AG04450 (cell line): ENCODE measurements at regions not wholly inside any gene's neighbourhood (a gene's known extent, or its start where the extent isn't known, plus 50 kb on each side); places are given as distances from the start of the nearest gene placed in this dataset.

Experiments used
- CTCF ChIA-PET: fragments of 300-600, 350-600 bp; formaldehyde crosslinking; extraction: SDS; loops from one replicate; lab custom pipeline; 2022; ENCODE audit warnings: antibody characterized with exemption, inconsistent platforms; lab: Charles Lee
- POLR2A ChIA-PET: fragments of 350-600 bp; formaldehyde crosslinking; extraction: SDS; loops from one replicate; lab custom pipeline; 2021; ENCODE audit warnings: antibody characterized with exemption, inconsistent platforms; lab: Yijun Ruan, JAX
- DNase-seq: peaks from one replicate; pipeline ENCODE4 v3.0.0-alpha.2; 2011; ENCODE audit warnings: low read depth, low spot score
- H3K27ac ChIP-seq: one replicate; pipeline ENCODE4 v1.5.1; 2012; ENCODE audit warnings: low read depth, low read length, control low read depth
- H3K27me3 ChIP-seq: one replicate; pipeline ENCODE4 v1.6.0; 2012; ENCODE audit warnings: low read length; ENCODE audit not compliant: control insufficient read depth, insufficient read depth
- H3K4me3 ChIP-seq: 2 replicates; pipeline ENCODE4 v1.5.1; 2011; ENCODE audit warnings: mild to moderate bottlenecking, low read depth, low read length, control low read depth
- H3K9me3 ChIP-seq: 2 replicates; pipeline ENCODE4 v1.5.1; 2012; ENCODE audit warnings: low read length; ENCODE audit not compliant: control insufficient read depth, insufficient read depth
- CTCF ChIP-seq: IDR thresholded peaks from 2 replicates; pipeline ENCODE4 v1.5.1; 2011; ENCODE audit warnings: low read depth, low read length, control low read depth, inconsistent platforms

- ChIA-PET POLR2A (no interaction called here), CTCF (no interaction called here)
- Histone ChIP-seq H3K9me3 (peaks cover 90% of the 10 kb centered on the region), H3K4me3 (no peak overlapping the region), H3K27me3 (no peaks in the 10 kb centered on the region), H3K27ac (no peak overlapping the region)
- TF ChIP-seq CTCF, result no peak
- DNase-seq, result no peak
Measured at GRCh38 chr13:18956473-18957078, 225.0 kb downstream of the TUBA3C start.

- no peak overlapping the region for H3K27ac ChIP-seq
- POLR2A ChIA-PET, result no interaction called here
- no peak for TF ChIP-seq CTCF
- no peak for DNase-seq
- H3K4me3 ChIP-seq, result no peak overlapping the region
- peaks cover 90% of the 10 kb centered on the region for H3K9me3 ChIP-seq
- no peaks in the 10 kb centered on the region for H3K27me3 ChIP-seq
- CTCF ChIA-PET, result no interaction called here
Measured at GRCh38 chr13:18954254-18954653, 227.4 kb downstream of the TUBA3C start.

GRCh38 chr13:18953139-18953930, 228.3 kb downstream of the TUBA3C start:
- Histone ChIP-seq H3K27ac (no peak overlapping the region), H3K27me3 (no peaks in the 10 kb centered on the region), H3K9me3 (peaks cover 90% of the 10 kb centered on the region), H3K4me3 (no peak overlapping the region)
- no peak for DNase-seq
- ChIA-PET CTCF (no interaction called here), POLR2A (no interaction called here)
- TF ChIP-seq CTCF, result no peak

GRCh38 chr13:18952225-18953016, 229.2 kb downstream of the TUBA3C start:
- DNase-seq, result no peak
- ChIA-PET CTCF (no interaction called here), POLR2A (no interaction called here)
- Histone ChIP-seq H3K27me3 (no peaks in the 10 kb centered on the region), H3K9me3 (peaks cover 90% of the 10 kb centered on the region), H3K4me3 (no peak overlapping the region), H3K27ac (no peak overlapping the region)
- no peak for TF ChIP-seq CTCF
